ENCODE measurements at regions not wholly inside any gene's neighbourhood (a gene's known extent, or its start where the extent isn't known, plus 50 kb on each side); places are given as distances from the start of the nearest gene placed in this dataset.

- TF ChIP-seq CREB1 (IDR thresholded peaks at IDR 0.05; ENCODE audit: low read depth) (no peak), MAX (IDR thresholded peaks at IDR 0.05) (no peak), TCF12 (IDR thresholded peaks at IDR 0.05; ENCODE audit: low read depth) (no peak), CEBPB (IDR thresholded peaks at IDR 0.05) (no peak), TAF1 (IDR thresholded peaks at IDR 0.05; ENCODE audit: low read depth) (no peak), YY1 (IDR thresholded peaks at IDR 0.05; ENCODE audit: low read depth) (no peak), EGR1 (IDR thresholded peaks at IDR 0.05) (no peak), EP300 (IDR thresholded peaks at IDR 0.05; ENCODE audit: borderline replicate concordance) (no peak), NFIC (IDR thresholded peaks at IDR 0.05) (no peak), REST (IDR thresholded peaks at IDR 0.05; ENCODE audit: low read depth) (no peak)
These were observed 130.1 kb downstream of the LSM5 start for GRCh38 chr7:32360127-32360526.

Data from Ishikawa (cell line).